ENCODE measurements at regions not wholly inside any gene's neighbourhood (a gene's known extent, or its start where the extent isn't known, plus 50 kb on each side); places are given as distances from the start of the nearest gene placed in this dataset.
"Not testable (repeated sequence)": the region's sequence is repeated elsewhere in the genome, so short reads cannot be mapped to it uniquely, and the experiment has no call there.

- ChIA-PET CTCF (no interaction called here), POLR2A (no interaction called here)
- intact Hi-C loops (cut with micrococcal nuclease) = no loop called here
- ATAC-seq (no peak), DNase-seq (no peak)
- no peaks in the 10 kb centered on the region for H3K4me1 Mint-ChIP-seq (ENCODE audit: low read depth)
- no peak for TF ChIP-seq CTCF (IDR thresholded peaks at IDR 0.05)
- H3K4me3 Mint-ChIP-seq = no peak overlapping the region
- no peaks in the 10 kb centered on the region for H3K27me3 Mint-ChIP-seq
- H3K27ac Mint-ChIP-seq = no peak overlapping the region
- no peaks in the 10 kb centered on the region for H3K9me3 Mint-ChIP-seq
- H3K36me3 Mint-ChIP-seq (ENCODE audit: low read depth) = no peaks in the 10 kb centered on the region
Observed at GRCh38 chr5:101306391-101307137, 403.5 kb upstream of the ST8SIA4 start.

GRCh38 chr5:101296477-101296876, 393.4 kb upstream of the ST8SIA4 start:
- ATAC-seq = no peak
- no peaks in the 10 kb centered on the region for H3K9me3 Mint-ChIP-seq
- no peaks in the 10 kb centered on the region for H3K4me1 Mint-ChIP-seq (ENCODE audit: low read depth)
- ChIA-PET POLR2A (no interaction called here), CTCF (no interaction called here)
- no peak for TF ChIP-seq CTCF (IDR thresholded peaks at IDR 0.05)
- intact Hi-C loops (cut with micrococcal nuclease) = no loop called here
- no peaks in the 10 kb centered on the region for H3K27me3 Mint-ChIP-seq
- no peak overlapping the region for H3K27ac Mint-ChIP-seq
- no peaks in the 10 kb centered on the region for H3K36me3 Mint-ChIP-seq (ENCODE audit: low read depth)
- DNase-seq = no peak
- no peak overlapping the region for H3K4me3 Mint-ChIP-seq

GRCh38 chr5:101292199-101292598, 389.1 kb upstream of the ST8SIA4 start:
- intact Hi-C loops (cut with micrococcal nuclease) = no loop called here
- Mint-ChIP-seq H3K36me3 (ENCODE audit: low read depth) (no peaks in the 10 kb centered on the region), H3K4me3 (no peak overlapping the region), H3K27me3 (no peaks in the 10 kb centered on the region), H3K27ac (no peak overlapping the region), H3K9me3 (peaks cover 2% of the 10 kb centered on the region), H3K4me1 (ENCODE audit: low read depth) (no peaks in the 10 kb centered on the region)
- CTCF ChIA-PET = no interaction called here
- no peak for TF ChIP-seq CTCF (IDR thresholded peaks at IDR 0.05)
- no peak for ATAC-seq
- POLR2A ChIA-PET = no interaction called here
- DNase-seq = no peak

GRCh38 chr5:101290761-101291160, 387.7 kb upstream of the ST8SIA4 start:
- intact Hi-C loops (cut with micrococcal nuclease); ATAC-seq; POLR2A ChIA-PET; H3K4me3 Mint-ChIP-seq; CTCF ChIA-PET; H3K4me1 Mint-ChIP-seq (ENCODE audit: low read depth); H3K36me3 Mint-ChIP-seq (ENCODE audit: low read depth); H3K27ac Mint-ChIP-seq; H3K27me3 Mint-ChIP-seq; DNase-seq; H3K9me3 Mint-ChIP-seq: not testable (repeated sequence)

GRCh38 chr5:101288633-101289032, 385.6 kb upstream of the ST8SIA4 start:
- no peak for TF ChIP-seq CTCF (IDR thresholded peaks at IDR 0.05)
- no peaks in the 10 kb centered on the region for H3K4me1 Mint-ChIP-seq (ENCODE audit: low read depth)
- intact Hi-C loops (cut with micrococcal nuclease) = no loop called here
- ATAC-seq = no peak
- POLR2A ChIA-PET = no interaction called here
- no peak overlapping the region for H3K27ac Mint-ChIP-seq
- no peaks in the 10 kb centered on the region for H3K36me3 Mint-ChIP-seq (ENCODE audit: low read depth)
- peaks cover 2% of the 10 kb centered on the region for H3K9me3 Mint-ChIP-seq
- H3K27me3 Mint-ChIP-seq = no peaks in the 10 kb centered on the region
- CTCF ChIA-PET = no interaction called here
- no peak for DNase-seq
- no peak overlapping the region for H3K4me3 Mint-ChIP-seq
